CD4-positive, alpha-beta T cell (primary cell): ENCODE measurements at regions not wholly inside any gene's neighbourhood (a gene's known extent, or its start where the extent isn't known, plus 50 kb on each side); places are given as distances from the start of the nearest gene placed in this dataset.

ENCODE experiments used
- ATAC-seq: fragments of 200-7000 bp; cut with Tn5 transposase; one replicate; pipeline ENCODE4 v1.10.0; 2022; ENCODE audit warnings: mild to moderate bottlenecking; ENCODE audit not compliant: poor library complexity
- CTCF ChIA-PET: fragments of 350-600 bp; sonication (Branson Sonifier 250); formaldehyde crosslinking; loops from one replicate; lab custom pipeline; 2021; ENCODE audit warnings: antibody characterized with exemption, inconsistent platforms; lab: Charles Lee
- POLR2A ChIA-PET: fragments of 350-600 bp; sonication (Branson Sonifier 250); formaldehyde crosslinking; loops from one replicate; lab custom pipeline; 2021; ENCODE audit warnings: antibody characterized with exemption, inconsistent platforms; lab: Charles Lee
- DNase-seq, 14 experiments: peaks; one replicate each; pipeline ENCODE4 v3.0.0-alpha.2; 2013 to 2020; ENCODE audit warnings: mixed read lengths in 2 of 14
- H3K27ac ChIP-seq, 2 donors: one replicate each; pipeline versions ENCODE4 v1.5.1 to v1.7.0; 2013; ENCODE audit warnings: low read length in 2 of 2, low read depth in 1 of 2, mild to moderate bottlenecking in 1 of 2
- H3K27me3 ChIP-seq, 2 experiments: 1 replicate in 1 of 2; 2 replicates in 1 of 2; pipeline versions ENCODE4 v1.6.1 to v1.7.0; 2013; ENCODE audit warnings: low read length in 2 of 2, control low read depth in 1 of 2, mild to moderate bottlenecking in 1 of 2, moderate library complexity in 1 of 2; ENCODE audit not compliant: insufficient read depth in 2 of 2, control insufficient read depth in 1 of 2
- H3K36me3 ChIP-seq: one replicate; pipeline ENCODE4 v1.6.1; 2013; ENCODE audit warnings: low read length, control low read depth; ENCODE audit not compliant: insufficient read depth
- H3K4me1 ChIP-seq: one replicate; pipeline ENCODE4 v1.6.1; 2013; ENCODE audit warnings: low read length, control low read depth; ENCODE audit not compliant: insufficient read depth
- H3K4me3 ChIP-seq: one replicate; pipeline ENCODE4 v1.5.1; 2013; ENCODE audit warnings: mild to moderate bottlenecking, low read length, moderate library complexity
- H3K9me3 ChIP-seq, 2 experiments: 1 replicate in 1 of 2; 2 replicates in 1 of 2; pipeline versions ENCODE4 v1.6.1 to v1.7.0; 2013; ENCODE audit warnings: low read length in 2 of 2, mild to moderate bottlenecking in 2 of 2, control low read depth in 1 of 2, moderate library complexity in 1 of 2; ENCODE audit not compliant: control insufficient read depth in 1 of 2, insufficient read depth in 1 of 2
- H3K27ac Mint-ChIP-seq: one replicate; pipeline ENCODE4 v1.8.0; 2020; ENCODE audit warnings: mixed read lengths
- H3K27me3 Mint-ChIP-seq: one replicate; pipeline ENCODE4 v1.8.0; 2021; ENCODE audit warnings: mixed read lengths
- H3K36me3 Mint-ChIP-seq: one replicate; pipeline ENCODE4 v1.8.0; 2021; ENCODE audit warnings: low read depth, mixed read lengths
- H3K4me1 Mint-ChIP-seq: one replicate; pipeline ENCODE4 v1.8.0; 2021; ENCODE audit warnings: low read depth, mixed read lengths
- H3K4me3 Mint-ChIP-seq: one replicate; pipeline ENCODE4 v1.8.0; 2020; ENCODE audit warnings: mild to moderate bottlenecking, mixed read lengths
- H3K9me3 Mint-ChIP-seq: one replicate; pipeline ENCODE4 v1.8.0; 2020; ENCODE audit warnings: mixed read lengths
- intact Hi-C, 2 experiments: fragments of 100-400 bp; cut with DNase I in 1 of 2; cut with micrococcal nuclease in 1 of 2; formaldehyde crosslinking; loops; one replicate each; pipeline versions ENCODE4 v1.15.1 to v1.9.0; 2023 to 2025; cut with DNase I, micrococcal nuclease
- TF ChIP-seq, protein P1 (sequence below): fragments of 200-600 bp; IDR thresholded peaks from one replicate; pipeline ENCODE4 v1.8.0; 2022; ENCODE audit warnings: antibody characterized with exemption, mild to moderate bottlenecking

GRCh38 chr4:159444678-159445077 is 341.8 kb downstream of the RAPGEF2 start:
- POLR2A ChIA-PET: no interaction called here
- no peaks in the 10 kb centered on the region for H3K36me3 Mint-ChIP-seq

DNA sequence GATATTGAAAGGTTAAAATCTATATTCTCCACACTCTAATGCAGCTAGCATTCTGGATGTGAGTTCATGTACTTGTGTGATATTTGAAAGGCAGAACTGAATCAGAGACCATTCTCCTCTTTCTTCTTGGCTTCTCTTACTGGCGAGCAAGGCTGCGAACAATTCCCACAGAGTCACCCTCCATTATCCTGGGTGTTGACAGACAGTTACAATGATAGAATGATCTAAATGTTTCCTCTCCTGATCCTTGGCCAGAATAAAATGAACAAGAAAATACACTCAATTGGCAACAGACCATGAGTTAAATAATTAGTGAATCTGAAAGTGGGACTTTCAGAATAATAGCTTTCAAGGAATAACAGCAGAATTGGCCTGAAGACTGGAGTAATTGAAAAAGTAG is 342.8 kb downstream of the RAPGEF2 start:
- CTCF ChIA-PET: no interaction called here
- no peaks in the 10 kb centered on the region for H3K9me3 ChIP-seq
- Mint-ChIP-seq H3K27me3 (peaks cover 18% of the 10 kb centered on the region), H3K36me3 (no peaks in the 10 kb centered on the region), H3K9me3 (no peaks in the 10 kb centered on the region), H3K4me1 (no peaks in the 10 kb centered on the region), H3K4me3 (no peak overlapping the region), H3K27ac (no peak overlapping the region)
- DNase-seq: no peak
- no peak overlapping the region for H3K27ac ChIP-seq
- TF ChIP-seq, protein P1, sequence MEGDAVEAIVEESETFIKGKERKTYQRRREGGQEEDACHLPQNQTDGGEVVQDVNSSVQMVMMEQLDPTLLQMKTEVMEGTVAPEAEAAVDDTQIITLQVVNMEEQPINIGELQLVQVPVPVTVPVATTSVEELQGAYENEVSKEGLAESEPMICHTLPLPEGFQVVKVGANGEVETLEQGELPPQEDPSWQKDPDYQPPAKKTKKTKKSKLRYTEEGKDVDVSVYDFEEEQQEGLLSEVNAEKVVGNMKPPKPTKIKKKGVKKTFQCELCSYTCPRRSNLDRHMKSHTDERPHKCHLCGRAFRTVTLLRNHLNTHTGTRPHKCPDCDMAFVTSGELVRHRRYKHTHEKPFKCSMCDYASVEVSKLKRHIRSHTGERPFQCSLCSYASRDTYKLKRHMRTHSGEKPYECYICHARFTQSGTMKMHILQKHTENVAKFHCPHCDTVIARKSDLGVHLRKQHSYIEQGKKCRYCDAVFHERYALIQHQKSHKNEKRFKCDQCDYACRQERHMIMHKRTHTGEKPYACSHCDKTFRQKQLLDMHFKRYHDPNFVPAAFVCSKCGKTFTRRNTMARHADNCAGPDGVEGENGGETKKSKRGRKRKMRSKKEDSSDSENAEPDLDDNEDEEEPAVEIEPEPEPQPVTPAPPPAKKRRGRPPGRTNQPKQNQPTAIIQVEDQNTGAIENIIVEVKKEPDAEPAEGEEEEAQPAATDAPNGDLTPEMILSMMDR: no peak
- intact Hi-C loops: no loop called here
- H3K4me1 ChIP-seq: no peaks in the 10 kb centered on the region
- POLR2A ChIA-PET: no interaction called here
- H3K36me3 ChIP-seq: no peaks in the 10 kb centered on the region
- no peak overlapping the region for H3K4me3 ChIP-seq
- no peak for ATAC-seq
- H3K27me3 ChIP-seq: no peaks in the 10 kb centered on the region

More at GRCh38 chr4:159444678-159445077, 341.8 kb downstream of the RAPGEF2 start:
- no peaks in the 10 kb centered on the region for H3K4me1 Mint-ChIP-seq
- no peaks in the 10 kb centered on the region for H3K27me3 ChIP-seq
- no peak overlapping the region for H3K4me3 Mint-ChIP-seq
- H3K9me3 ChIP-seq: no peaks in the 10 kb centered on the region
- no peak overlapping the region for H3K27ac ChIP-seq
- H3K27ac Mint-ChIP-seq: no peak overlapping the region
- TF ChIP-seq, protein P1: no peak
- no peak overlapping the region for H3K4me3 ChIP-seq
- H3K4me1 ChIP-seq: no peaks in the 10 kb centered on the region
- peaks cover 18% of the 10 kb centered on the region for H3K27me3 Mint-ChIP-seq
- no peaks in the 10 kb centered on the region for H3K9me3 Mint-ChIP-seq
- CTCF ChIA-PET: no interaction called here
- no peaks in the 10 kb centered on the region for H3K36me3 ChIP-seq
- no peak for DNase-seq
- no peak for ATAC-seq
- intact Hi-C loops: no loop called here

GRCh38 chr4:159446266-159446976 is 343.5 kb downstream of the RAPGEF2 start:
- intact Hi-C loops: no loop called here
- H3K4me1 Mint-ChIP-seq: no peaks in the 10 kb centered on the region
- H3K36me3 Mint-ChIP-seq: no peaks in the 10 kb centered on the region
- H3K9me3 ChIP-seq: no peaks in the 10 kb centered on the region
- H3K27me3 ChIP-seq: no peaks in the 10 kb centered on the region
- TF ChIP-seq, protein P1: peak; percentile 39
- ChIA-PET POLR2A (no interaction called here), CTCF (no interaction called here)
- H3K9me3 Mint-ChIP-seq: no peaks in the 10 kb centered on the region
- H3K27ac ChIP-seq: no peak overlapping the region
- H3K4me3 Mint-ChIP-seq: no peak overlapping the region
- H3K4me1 ChIP-seq: no peaks in the 10 kb centered on the region
- ATAC-seq (no peak), DNase-seq (peak in 3 of 14 experiments; percentile 30 to 34 (median 32))
- no peak overlapping the region for H3K4me3 ChIP-seq
- H3K36me3 ChIP-seq: no peaks in the 10 kb centered on the region
- H3K27me3 Mint-ChIP-seq: peaks cover 16% of the 10 kb centered on the region
- H3K27ac Mint-ChIP-seq: no peak overlapping the region
